ENCODE measurements at regions not wholly inside any gene's neighbourhood (a gene's known extent, or its start where the extent isn't known, plus 50 kb on each side); places are given as distances from the start of the nearest gene placed in this dataset.
"Not testable (repeated sequence)": the region's sequence is repeated elsewhere in the genome, so short reads cannot be mapped to it uniquely, and the experiment has no call there.

GRCh38 chr10:120052964-120053702 lies 160.6 kb downstream of the SEC23IP start:
- H3K27me3 ChIP-seq, result no peaks in the 10 kb centered on the region
- no peaks in the 10 kb centered on the region for H3K9me3 ChIP-seq (ENCODE audit: low read depth)
- TF ChIP-seq CTCF (IDR thresholded peaks at IDR 0.05; ENCODE audit: poor library complexity) (no peak), EZH2phosphoT487 (IDR thresholded peaks at IDR 0.05; ENCODE audit: low read depth, severe bottlenecking, unreplicated experiment) (no peak), EZH2 (IDR thresholded peaks at IDR 0.05; ENCODE audit: borderline replicate concordance) (no peak)
- no peak overlapping the region for H3K4me2 ChIP-seq
- 56% methylated on average over 1 of the region's 1 CpG for WGBS (ENCODE audit: low lambda C conversion rate, missing lambda C conversion rate)
- no peaks in the 10 kb centered on the region for H4K20me1 ChIP-seq (ENCODE audit: insufficient read depth, poor library complexity, severe bottlenecking)
- H3K4me1 ChIP-seq (ENCODE audit: insufficient read depth), result no peaks in the 10 kb centered on the region
- no peaks in the 10 kb centered on the region for H3K9me2 ChIP-seq (replicated peaks; ENCODE audit: insufficient read depth)
- peak; percentile 22 for DNase-seq (ENCODE audit: low spot score)
- H3K4me3 ChIP-seq, result no peak overlapping the region
- no peak overlapping the region for H3K27ac ChIP-seq
- H2AFZ ChIP-seq, result no peak overlapping the region
- no peaks in the 10 kb centered on the region for H3K79me2 ChIP-seq
- no peaks in the 10 kb centered on the region for H3K36me3 ChIP-seq (replicated peaks; ENCODE audit: insufficient read depth, low read depth)

- H3K36me3 ChIP-seq (replicated peaks; ENCODE audit: insufficient read depth, low read depth); H2AFZ ChIP-seq; H4K20me1 ChIP-seq (ENCODE audit: insufficient read depth, poor library complexity, severe bottlenecking); H3K9me2 ChIP-seq (replicated peaks; ENCODE audit: insufficient read depth); H3K4me2 ChIP-seq; DNase-seq (ENCODE audit: low spot score); H3K4me3 ChIP-seq; H3K9me3 ChIP-seq (ENCODE audit: low read depth); H3K79me2 ChIP-seq; H3K27me3 ChIP-seq; H3K27ac ChIP-seq; H3K4me1 ChIP-seq (ENCODE audit: insufficient read depth): not testable (repeated sequence)
- 96% methylated on average over 5 of the region's 5 CpGs for WGBS (ENCODE audit: low lambda C conversion rate, missing lambda C conversion rate)
Measured at GRCh38 chr10:120059790-120060189, 167.3 kb downstream of the SEC23IP start.

- Histone ChIP-seq H3K9me3 (ENCODE audit: low read depth) (no peaks in the 10 kb centered on the region), H3K4me3 (no peak overlapping the region), H3K27ac (no peak overlapping the region), H3K4me1 (ENCODE audit: insufficient read depth) (no peaks in the 10 kb centered on the region), H3K27me3 (peaks cover 6% of the 10 kb centered on the region), H3K79me2 (no peaks in the 10 kb centered on the region), H3K36me3 (replicated peaks; ENCODE audit: insufficient read depth, low read depth) (no peaks in the 10 kb centered on the region), H4K20me1 (ENCODE audit: insufficient read depth, poor library complexity, severe bottlenecking) (no peaks in the 10 kb centered on the region), H3K9me2 (replicated peaks; ENCODE audit: insufficient read depth) (no peaks in the 10 kb centered on the region), H2AFZ (no peak overlapping the region), H3K4me2 (no peak overlapping the region)
- TF ChIP-seq EZH2phosphoT487 (IDR thresholded peaks at IDR 0.05; ENCODE audit: low read depth, severe bottlenecking, unreplicated experiment) (no peak), CTCF (IDR thresholded peaks at IDR 0.05; ENCODE audit: poor library complexity) (no peak), EZH2 (IDR thresholded peaks at IDR 0.05; ENCODE audit: borderline replicate concordance) (no peak)
- 98% methylated on average over 2 of the region's 2 CpGs for WGBS (ENCODE audit: low lambda C conversion rate, missing lambda C conversion rate)
- no peak for DNase-seq (ENCODE audit: low spot score)
Measured at GRCh38 chr10:120067427-120067826, 174.9 kb downstream of the SEC23IP start.

DNA sequence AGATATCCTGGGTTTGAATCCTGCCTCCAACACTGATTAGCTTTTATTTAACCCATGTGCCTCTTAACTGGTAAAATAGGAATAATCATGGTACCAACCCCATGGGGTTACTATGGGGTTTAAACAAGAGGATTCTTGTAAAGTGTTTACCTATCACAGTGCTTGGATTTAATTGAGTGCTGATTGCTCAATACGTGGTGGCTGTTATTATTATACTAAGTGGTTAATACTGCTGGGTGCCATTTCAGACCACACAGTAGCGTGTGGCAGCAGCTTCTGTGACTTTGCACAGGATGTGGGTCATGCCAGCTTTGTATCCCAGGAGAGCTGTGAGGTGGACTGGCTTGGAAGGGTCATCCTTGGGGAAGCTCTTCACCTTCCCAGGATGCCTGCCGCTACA lies 177.2 kb downstream of the SEC23IP start:
- Histone ChIP-seq H3K79me2 (no peaks in the 10 kb centered on the region), H4K20me1 (ENCODE audit: insufficient read depth, poor library complexity, severe bottlenecking) (no peaks in the 10 kb centered on the region), H3K4me1 (ENCODE audit: insufficient read depth) (no peaks in the 10 kb centered on the region), H3K9me2 (replicated peaks; ENCODE audit: insufficient read depth) (no peaks in the 10 kb centered on the region), H3K36me3 (replicated peaks; ENCODE audit: insufficient read depth, low read depth) (no peaks in the 10 kb centered on the region), H3K9me3 (ENCODE audit: low read depth) (no peaks in the 10 kb centered on the region), H3K4me3 (no peak overlapping the region), H3K27ac (no peak overlapping the region), H3K4me2 (no peak overlapping the region), H2AFZ (no peak overlapping the region), H3K27me3 (peaks cover 6% of the 10 kb centered on the region)
- 70% methylated on average over 3 of the region's 3 CpGs for WGBS (ENCODE audit: low lambda C conversion rate, missing lambda C conversion rate)
- DNase-seq (ENCODE audit: low spot score), result no peak
- TF ChIP-seq EZH2 (IDR thresholded peaks at IDR 0.05; ENCODE audit: borderline replicate concordance) (no peak), CTCF (IDR thresholded peaks at IDR 0.05; ENCODE audit: poor library complexity) (no peak), EZH2phosphoT487 (IDR thresholded peaks at IDR 0.05; ENCODE audit: low read depth, severe bottlenecking, unreplicated experiment) (no peak)
